HG02642 (cell line): ENCODE measurements at regions not wholly inside any gene's neighbourhood (a gene's known extent, or its start where the extent isn't known, plus 50 kb on each side); places are given as distances from the start of the nearest gene placed in this dataset.

ENCODE experiments used
- ATAC-seq: cut with Tn5 transposase; IDR thresholded peaks from one replicate; pipeline ENCODE4 v1.9.1; 2021; ENCODE audit warnings: mild to moderate bottlenecking; ENCODE audit not compliant: unreplicated experiment, poor library complexity

GRCh38 chr9:30677221-30677620 is 1707.2 kb upstream of the ACO1 start:
- ATAC-seq = no peak

- no peak for ATAC-seq
These were observed 1695.6 kb upstream of the ACO1 start for GRCh38 chr9:30688801-30689200.

- no peak for ATAC-seq
These were observed 1686.5 kb upstream of the ACO1 start for GRCh38 chr9:30697958-30698357.

DNA sequence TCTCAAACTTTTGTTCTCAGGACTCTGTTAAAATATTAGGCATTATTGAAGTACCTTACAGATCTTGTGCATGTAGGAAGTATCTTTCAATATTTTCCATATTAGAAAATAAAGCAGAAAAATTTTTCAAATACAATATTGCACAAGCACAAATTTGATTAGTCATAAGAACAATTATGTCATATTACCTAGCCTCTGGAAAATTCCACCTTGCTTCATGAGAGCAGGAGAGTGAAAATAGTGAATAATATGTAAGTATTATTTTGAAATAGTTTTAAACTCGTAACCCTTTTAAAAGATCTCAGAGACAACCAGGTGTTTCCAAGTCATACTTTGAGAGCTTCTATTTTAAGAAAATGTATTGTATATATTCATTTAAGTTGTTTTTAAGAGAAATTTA is 1672.9 kb upstream of the ACO1 start:
- no peak for ATAC-seq

DNA sequence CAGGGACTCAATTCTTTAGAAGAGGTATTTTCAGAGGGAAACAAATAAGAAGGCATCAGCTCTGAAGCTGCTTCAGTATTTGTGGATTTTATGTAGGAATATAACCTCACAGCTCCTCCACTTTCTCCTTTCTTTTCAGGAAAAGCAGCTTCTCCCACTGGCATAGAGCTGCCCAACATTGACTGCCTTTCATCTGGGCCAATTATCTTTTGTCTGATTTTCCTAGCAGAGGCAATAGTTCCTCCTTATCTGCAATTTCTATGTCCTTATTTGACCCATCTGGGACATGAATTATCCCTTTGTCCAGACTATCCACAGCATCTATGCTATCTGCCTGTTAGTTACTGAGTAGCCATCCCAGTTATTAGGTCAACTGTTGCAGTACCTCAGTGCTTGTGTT is 1671.2 kb upstream of the ACO1 start:
- ATAC-seq = no peak

DNA sequence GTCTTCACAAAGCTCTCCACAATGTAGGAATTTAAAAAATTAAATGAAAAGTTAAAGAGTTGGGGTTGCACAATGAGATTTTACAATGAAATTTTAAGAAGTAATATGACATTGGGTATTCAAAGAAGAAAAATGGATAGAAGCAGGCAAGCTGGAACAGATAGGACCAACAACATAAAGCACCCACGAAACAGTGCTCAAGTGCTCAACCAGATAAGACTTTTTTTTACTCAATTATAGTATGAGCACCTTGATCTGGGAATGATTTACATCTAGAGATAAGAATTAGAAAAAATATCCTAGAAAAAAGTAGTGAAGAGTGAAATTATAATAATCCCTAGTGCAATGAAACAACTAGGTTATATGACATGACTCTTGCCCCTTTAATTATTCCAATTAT is 1670.1 kb upstream of the ACO1 start:
- ATAC-seq = no peak

GRCh38 chr9:30718483-30718882 is 1666.0 kb upstream of the ACO1 start:
- no peak for ATAC-seq

DNA sequence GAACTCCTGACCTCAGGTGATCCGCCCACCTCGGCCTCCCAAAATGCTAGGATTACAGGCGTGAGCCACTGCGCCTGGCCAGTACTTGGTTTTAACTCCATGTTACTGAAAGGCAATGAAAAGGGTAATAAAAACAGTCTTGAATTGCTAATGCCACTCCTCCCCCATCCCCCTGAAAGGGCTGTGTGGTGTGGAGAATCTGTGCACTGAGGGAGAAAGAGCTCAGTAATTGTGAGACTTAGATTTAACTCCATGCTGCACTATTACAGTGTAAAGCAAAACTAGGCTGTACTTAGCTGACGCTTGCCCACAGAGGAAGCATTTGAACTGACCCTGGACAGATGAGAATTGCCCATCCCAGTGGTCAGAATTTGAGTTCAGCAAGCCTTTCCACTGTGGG is 1662.4 kb upstream of the ACO1 start:
- ATAC-seq = no peak

DNA sequence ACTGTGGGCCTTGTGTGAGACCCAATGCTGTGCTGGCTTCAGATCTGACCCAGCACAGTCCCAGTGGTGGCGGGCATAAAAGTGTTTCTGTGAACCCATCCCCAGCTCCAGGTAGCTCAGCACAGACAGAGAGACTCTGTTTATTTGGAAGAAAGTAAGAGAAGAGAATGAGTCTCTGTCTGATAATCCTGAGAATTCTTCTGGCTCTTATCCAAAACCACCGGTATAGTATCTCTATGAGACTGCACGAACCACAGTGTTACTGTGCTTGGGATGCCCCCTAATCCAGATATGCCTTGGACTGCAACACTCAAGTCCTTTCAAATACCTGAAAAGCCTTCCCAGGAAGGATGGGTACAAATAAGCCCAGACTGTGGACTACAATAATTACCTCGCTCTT is 1660.8 kb upstream of the ACO1 start:
- ATAC-seq = no peak

GRCh38 chr9:30732060-30732459 is 1652.4 kb upstream of the ACO1 start:
- ATAC-seq = no peak

DNA sequence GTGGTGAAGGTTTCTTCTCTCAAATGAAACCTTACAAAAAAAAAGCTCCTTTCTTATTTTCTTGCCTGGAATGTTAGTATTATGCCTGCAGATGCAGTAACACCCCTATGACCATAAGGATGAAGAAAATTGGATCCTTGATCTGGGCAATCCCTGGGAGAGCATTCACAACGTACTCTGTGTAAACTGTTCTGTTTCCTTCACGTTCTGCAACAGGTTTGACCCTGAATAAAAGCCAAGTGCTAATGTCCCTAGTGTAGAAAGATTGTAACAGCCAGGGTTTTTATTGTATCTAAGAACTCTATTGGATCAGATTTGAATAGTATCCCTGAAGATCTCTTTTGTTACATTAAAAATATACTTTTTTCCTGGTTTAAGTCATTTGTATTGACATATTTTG is 1639.6 kb upstream of the ACO1 start:
- no peak for ATAC-seq

DNA sequence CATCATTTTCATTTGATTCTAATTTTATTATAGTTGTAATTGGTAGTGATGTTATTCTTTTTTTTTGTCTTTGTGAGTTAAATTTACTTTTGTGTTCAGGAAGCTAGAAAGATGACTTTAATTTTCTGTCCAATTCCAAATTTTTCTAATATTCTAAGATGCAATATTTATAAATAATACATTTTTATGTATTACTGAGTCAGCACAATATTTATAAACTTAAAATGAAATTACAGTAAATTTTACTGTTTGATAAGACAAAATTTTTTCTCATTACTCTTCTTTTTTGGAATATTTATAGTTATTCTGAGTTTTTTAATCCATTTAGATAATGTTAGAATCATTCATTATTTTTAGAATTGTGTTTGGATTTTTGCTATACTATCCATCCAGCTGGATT is 1637.9 kb upstream of the ACO1 start:
- no peak for ATAC-seq

DNA sequence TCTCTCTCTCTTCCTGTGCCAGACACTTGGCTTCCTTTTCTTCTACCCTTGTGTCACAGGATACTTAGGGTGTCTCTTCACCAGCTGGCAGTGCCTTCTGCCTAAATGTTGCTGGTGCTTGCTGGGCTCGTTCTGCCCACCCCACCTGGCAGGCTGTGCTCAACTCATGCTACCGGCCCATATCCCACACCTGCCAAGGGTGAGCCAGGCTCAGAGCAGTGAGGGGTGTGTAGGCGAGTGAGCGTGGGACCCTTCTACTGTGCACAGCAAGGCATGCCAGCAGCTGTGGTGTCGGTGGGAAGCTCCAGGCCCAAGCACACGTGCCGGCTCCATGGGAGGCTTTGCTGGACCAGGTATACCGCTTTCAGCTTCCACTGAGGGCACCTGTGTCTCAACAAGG is 1626.7 kb upstream of the ACO1 start:
- ATAC-seq = no peak

GRCh38 chr9:30758726-30759446 is 1625.6 kb upstream of the ACO1 start:
- ATAC-seq = no peak

GRCh38 chr9:30765318-30765717 is 1619.1 kb upstream of the ACO1 start:
- ATAC-seq = no peak

DNA sequence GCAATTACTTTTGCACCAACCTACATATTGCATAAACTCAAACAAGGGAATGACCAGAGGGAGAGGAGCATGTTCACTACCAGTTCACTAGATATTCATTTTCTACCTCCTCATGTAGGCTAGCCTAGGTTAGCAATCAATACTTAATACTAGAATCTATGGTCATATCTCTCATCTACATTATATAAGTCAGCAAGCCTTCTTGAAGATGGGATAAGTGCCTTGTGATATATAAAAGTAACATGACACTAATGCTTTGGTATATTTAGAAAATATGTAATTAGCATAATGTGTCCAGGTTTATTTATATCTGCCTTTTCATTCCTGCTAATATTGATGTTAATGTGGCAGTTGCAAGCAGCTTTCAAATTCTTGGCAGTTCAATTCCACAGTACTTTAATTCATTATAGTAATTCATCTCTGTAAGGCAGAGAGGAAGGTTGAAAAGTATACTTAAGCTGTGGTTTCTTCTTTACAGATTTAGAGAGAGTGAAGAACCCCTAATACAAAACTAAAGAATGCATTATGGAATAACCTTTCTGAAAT is 1613.2 kb upstream of the ACO1 start:
- no peak for ATAC-seq

DNA sequence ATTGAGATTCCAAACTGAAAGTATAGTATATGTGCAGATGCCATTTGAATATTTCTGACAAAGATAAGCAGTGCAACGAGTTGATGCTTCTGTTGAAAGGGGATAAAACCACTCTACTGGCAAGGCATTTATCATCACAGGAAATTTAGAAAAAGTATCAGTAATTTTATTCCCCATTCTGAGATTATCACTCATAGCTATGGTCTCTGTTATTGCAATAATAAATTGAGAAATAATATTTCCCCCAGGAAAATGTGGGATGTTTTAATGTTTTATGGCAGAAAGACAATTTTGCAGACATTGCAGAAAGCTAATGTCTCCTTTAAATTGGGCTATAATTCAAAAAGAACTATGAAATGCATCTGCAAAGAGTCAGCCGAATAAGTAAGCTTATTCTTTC is 1612.7 kb upstream of the ACO1 start:
- no peak for ATAC-seq

DNA sequence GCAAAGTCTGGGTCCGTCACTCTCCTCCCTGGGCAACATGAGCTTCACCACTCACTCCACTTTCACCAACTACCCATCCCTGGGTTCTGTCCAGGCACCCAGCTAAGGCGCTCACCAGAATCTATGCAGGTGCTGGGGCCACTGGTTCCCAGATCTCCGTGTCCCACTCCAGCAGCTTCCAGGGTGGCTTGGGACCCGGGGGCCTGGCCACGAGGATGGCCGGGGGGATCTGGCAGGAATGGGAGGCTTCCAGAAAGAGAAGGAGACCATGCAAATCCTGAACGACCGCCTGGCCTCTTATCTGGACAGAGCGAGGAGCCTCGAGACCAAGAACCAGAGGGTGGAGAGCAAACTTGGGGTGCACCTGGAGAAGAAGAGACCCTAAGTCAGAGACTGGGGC is 1611.0 kb upstream of the ACO1 start:
- no peak for ATAC-seq

DNA sequence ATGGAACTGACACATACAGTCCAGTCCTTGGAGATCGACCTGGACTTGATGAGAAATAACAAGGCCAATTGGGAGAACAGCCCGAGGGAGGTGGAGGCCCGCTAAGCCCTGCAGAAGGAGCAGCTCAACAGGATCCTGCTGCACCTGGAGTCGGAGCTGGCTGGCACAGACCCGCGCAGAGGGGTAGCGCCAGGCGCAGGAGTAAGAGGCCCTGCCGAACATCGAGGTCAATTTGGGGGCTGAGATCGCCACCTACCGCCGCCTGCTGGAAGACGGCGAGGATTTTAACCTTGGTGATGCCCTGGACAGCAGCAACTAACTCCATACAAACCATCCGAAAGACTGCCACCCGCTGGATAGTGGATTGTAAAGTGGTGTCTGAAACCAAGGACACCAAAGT is 1610.1 kb upstream of the ACO1 start:
- no peak for ATAC-seq

- no peak for ATAC-seq
These were observed 1609.2 kb upstream of the ACO1 start for GRCh38 chr9:30775236-30775635.

- ATAC-seq = no peak
These were observed 1587.7 kb upstream of the ACO1 start for GRCh38 chr9:30796764-30797163.

GRCh38 chr9:30799527-30800101 is 1584.8 kb upstream of the ACO1 start:
- ATAC-seq = no peak
